ENCODE measurements at regions not wholly inside any gene's neighbourhood (a gene's known extent, or its start where the extent isn't known, plus 50 kb on each side); places are given as distances from the start of the nearest gene placed in this dataset.
"Not testable (repeated sequence)": the region's sequence is repeated elsewhere in the genome, so short reads cannot be mapped to it uniquely, and the experiment has no call there.

DNA sequence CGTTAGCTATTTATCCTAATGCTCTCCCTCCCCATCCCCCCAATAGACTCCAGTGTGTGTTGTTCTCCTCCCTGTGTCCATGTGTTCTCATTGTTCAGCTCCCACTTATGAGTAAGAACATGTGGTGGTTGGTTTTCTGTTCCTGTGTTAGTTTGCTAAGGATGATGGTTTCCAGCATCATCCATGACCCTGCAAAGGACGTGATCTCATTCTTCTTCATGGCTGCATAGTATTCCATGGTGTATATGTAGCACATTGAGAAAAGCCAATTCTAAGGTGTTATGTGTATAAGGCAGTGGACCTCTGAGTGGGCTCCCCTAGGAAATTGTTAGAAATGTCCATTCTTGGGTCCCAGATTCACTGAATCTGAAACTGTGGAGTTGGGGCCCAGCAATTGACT, 103.1 kb upstream of the MYO10 start:
- Histone ChIP-seq H3K4me3 (ENCODE audit: low read length) (no peak overlapping the region), H3K4me1 (ENCODE audit: control insufficient read depth, low read depth, low read length) (no peaks in the 10 kb centered on the region), H3K36me3 (ENCODE audit: control insufficient read depth, low read depth, low read length) (no peaks in the 10 kb centered on the region), H3K9me3 (ENCODE audit: control insufficient read depth, low read depth, low read length) (no peaks in the 10 kb centered on the region), H3K27me3 (ENCODE audit: control insufficient read depth, insufficient read depth, low read length) (no peaks in the 10 kb centered on the region), H3K27ac (ENCODE audit: low read length) (no peak overlapping the region), H3K9ac (ENCODE audit: low read length) (no peak overlapping the region)

DNA sequence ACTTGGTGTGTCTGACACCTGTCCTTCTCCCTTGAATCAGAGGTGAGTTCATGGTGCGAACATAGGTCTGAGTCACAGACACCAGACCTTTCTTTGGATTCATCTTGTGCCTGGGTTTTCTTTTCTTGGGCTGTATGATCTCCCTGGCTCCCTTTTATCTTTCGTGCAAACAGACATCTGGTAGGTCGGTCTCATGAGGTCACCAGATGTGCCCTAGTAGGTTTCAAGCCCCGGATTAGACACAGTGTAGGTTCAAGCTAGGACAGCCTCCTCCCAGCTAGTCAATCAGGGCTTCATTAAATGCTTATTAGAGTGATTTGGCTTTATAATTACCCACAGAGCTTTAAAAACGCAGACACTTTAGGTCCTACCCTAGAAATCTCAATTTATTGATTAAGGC, 106.0 kb upstream of the MYO10 start:
- H3K9ac ChIP-seq (ENCODE audit: low read length) = no peak overlapping the region
- no peak overlapping the region for H3K27ac ChIP-seq (ENCODE audit: low read length)
- no peaks in the 10 kb centered on the region for H3K9me3 ChIP-seq (ENCODE audit: control insufficient read depth, low read depth, low read length)
- H3K27me3 ChIP-seq (ENCODE audit: control insufficient read depth, insufficient read depth, low read length) = no peaks in the 10 kb centered on the region
- no peak overlapping the region for H3K4me3 ChIP-seq (ENCODE audit: low read length)
- no peaks in the 10 kb centered on the region for H3K36me3 ChIP-seq (ENCODE audit: control insufficient read depth, low read depth, low read length)
- H3K4me1 ChIP-seq (ENCODE audit: control insufficient read depth, low read depth, low read length) = no peaks in the 10 kb centered on the region

DNA sequence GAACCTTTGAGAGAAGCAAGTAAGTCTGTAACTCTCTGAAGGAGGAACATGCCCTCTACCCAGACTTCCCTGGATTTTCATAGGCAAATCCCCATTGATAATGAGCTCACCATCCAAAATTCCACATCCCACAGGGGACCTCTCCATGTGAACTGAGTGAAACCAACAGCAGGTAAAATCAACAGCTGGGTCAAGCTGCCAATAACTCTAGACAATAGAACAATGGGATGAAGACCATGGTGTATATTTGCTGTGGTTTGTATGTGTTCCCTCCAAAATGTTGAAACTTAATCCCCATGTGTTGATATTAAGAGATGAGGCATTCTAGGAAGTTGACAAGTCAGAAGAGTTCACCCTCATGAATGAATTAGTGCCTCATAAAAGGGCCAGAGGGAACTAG, 110.2 kb upstream of the MYO10 start:
- Histone ChIP-seq H3K36me3 (ENCODE audit: control insufficient read depth, low read depth, low read length) (no peaks in the 10 kb centered on the region), H3K4me3 (ENCODE audit: low read length) (no peak overlapping the region), H3K27me3 (ENCODE audit: control insufficient read depth, insufficient read depth, low read length) (no peaks in the 10 kb centered on the region)

DNA sequence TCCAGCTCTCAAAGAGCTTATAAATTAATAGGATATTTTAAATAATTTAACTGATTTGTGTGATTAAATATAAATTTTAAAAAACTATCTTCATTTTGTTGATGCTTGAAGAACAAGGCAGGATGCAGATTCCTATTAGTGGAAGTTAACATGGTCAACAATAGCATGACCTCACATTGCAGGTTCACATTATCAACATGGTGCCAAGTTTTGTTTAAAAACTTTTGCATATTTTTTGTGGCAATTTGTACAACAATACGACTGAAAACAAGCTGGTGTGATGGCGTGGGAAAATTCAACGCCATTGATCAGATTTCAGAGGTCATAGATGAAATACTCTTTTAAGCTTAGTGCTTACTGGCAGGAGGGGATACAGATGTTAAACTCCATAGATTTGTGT, 114.1 kb upstream of the MYO10 start:
- H3K4me1 ChIP-seq (ENCODE audit: control insufficient read depth, low read depth, low read length) = no peaks in the 10 kb centered on the region
- no peak overlapping the region for H3K4me3 ChIP-seq (ENCODE audit: low read length)
- no peak overlapping the region for H3K9ac ChIP-seq (ENCODE audit: low read length)
- no peaks in the 10 kb centered on the region for H3K27me3 ChIP-seq (ENCODE audit: control insufficient read depth, insufficient read depth, low read length)
- H3K9me3 ChIP-seq (ENCODE audit: control insufficient read depth, low read depth, low read length) = no peaks in the 10 kb centered on the region
- H3K27ac ChIP-seq (ENCODE audit: low read length) = no peak overlapping the region
- no peaks in the 10 kb centered on the region for H3K36me3 ChIP-seq (ENCODE audit: control insufficient read depth, low read depth, low read length)

More for the DNA sequence above, 110.2 kb upstream of the MYO10 start:
- H3K9ac ChIP-seq (ENCODE audit: low read length) = no peak overlapping the region
- no peaks in the 10 kb centered on the region for H3K9me3 ChIP-seq (ENCODE audit: control insufficient read depth, low read depth, low read length)
- no peak overlapping the region for H3K27ac ChIP-seq (ENCODE audit: low read length)
- H3K4me1 ChIP-seq (ENCODE audit: control insufficient read depth, low read depth, low read length) = no peaks in the 10 kb centered on the region

DNA sequence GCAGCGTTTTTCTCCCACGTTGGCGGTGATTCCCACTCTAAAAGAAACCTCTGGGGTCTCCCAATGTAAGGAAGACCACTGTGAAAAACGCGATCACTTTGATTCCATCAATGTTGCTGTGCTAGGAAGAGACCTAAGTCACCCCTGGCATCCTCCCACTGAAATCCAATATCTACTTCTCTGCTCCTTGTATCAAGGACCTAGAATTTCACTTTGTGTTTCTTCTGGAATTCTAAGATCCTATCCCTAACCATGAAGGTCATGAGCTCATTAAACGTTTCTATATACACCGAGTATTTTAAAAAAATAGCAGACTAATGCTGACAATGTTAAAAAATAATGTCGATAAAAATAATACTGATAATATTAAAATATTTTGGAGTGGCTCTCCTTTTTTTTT, 118.8 kb upstream of the MYO10 start:
- no peaks in the 10 kb centered on the region for H3K36me3 ChIP-seq (ENCODE audit: control insufficient read depth, low read depth, low read length)
- no peaks in the 10 kb centered on the region for H3K27me3 ChIP-seq (ENCODE audit: control insufficient read depth, insufficient read depth, low read length)
- H3K4me1 ChIP-seq (ENCODE audit: control insufficient read depth, low read depth, low read length) = peaks cover 5% of the 10 kb centered on the region
- no peak overlapping the region for H3K4me3 ChIP-seq (ENCODE audit: low read length)
- H3K9ac ChIP-seq (ENCODE audit: low read length) = no peak overlapping the region
- H3K9me3 ChIP-seq (ENCODE audit: control insufficient read depth, low read depth, low read length) = no peaks in the 10 kb centered on the region
- H3K27ac ChIP-seq (ENCODE audit: low read length) = no peak overlapping the region

DNA sequence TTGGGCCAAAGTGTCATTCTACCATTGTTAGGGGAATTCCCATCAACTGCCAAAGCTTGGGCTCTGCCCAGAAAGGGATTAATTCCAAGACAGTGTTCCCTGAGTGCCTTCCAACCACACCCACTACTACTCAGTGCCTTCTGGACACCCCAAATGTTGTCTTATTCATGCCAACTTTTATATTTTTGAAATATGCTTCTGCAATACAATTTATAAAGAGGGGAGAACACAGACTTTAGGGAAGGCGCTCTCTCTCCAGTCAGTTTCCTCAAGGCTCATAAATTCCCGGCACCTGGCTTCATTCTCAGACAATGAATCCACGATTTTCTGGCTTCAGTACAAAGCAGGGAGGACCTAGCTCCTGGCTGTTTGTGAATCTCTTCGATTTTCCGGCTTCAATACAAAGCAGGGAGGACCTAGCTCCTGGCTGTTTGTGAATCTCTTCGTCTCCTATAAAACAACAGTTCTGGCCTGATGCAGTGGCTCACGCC, 120.1 kb upstream of the MYO10 start:
- Histone ChIP-seq H3K27ac (ENCODE audit: low read length) (no peak overlapping the region), H3K4me3 (ENCODE audit: low read length) (no peak overlapping the region), H3K4me1 (ENCODE audit: control insufficient read depth, low read depth, low read length) (peaks cover 5% of the 10 kb centered on the region), H3K27me3 (ENCODE audit: control insufficient read depth, insufficient read depth, low read length) (no peaks in the 10 kb centered on the region), H3K9me3 (ENCODE audit: control insufficient read depth, low read depth, low read length) (no peaks in the 10 kb centered on the region), H3K9ac (ENCODE audit: low read length) (no peak overlapping the region), H3K36me3 (ENCODE audit: control insufficient read depth, low read depth, low read length) (no peaks in the 10 kb centered on the region)

DNA sequence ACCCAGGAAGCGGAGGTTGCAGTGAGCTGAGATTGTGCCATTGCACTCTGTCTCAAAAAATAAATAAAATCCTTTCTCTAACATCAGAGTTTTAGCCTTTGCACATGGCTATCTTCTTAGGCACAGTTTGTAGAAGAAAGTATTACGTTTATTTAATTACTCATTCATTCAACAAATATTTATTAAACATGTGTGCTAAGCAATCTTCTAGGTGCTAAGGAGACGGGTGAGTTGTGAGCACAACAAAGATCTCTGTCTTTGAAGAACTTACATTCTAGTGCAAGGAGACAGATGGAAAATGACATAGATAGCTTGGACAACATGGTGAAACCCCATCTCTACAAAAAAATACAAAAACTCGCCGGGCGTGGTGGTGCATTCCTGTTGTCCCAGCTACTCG, 122.3 kb upstream of the MYO10 start:
- no peaks in the 10 kb centered on the region for H3K36me3 ChIP-seq (ENCODE audit: control insufficient read depth, low read depth, low read length)
- H3K9ac ChIP-seq (ENCODE audit: low read length) = no peak overlapping the region
- H3K4me3 ChIP-seq (ENCODE audit: low read length) = no peak overlapping the region
- H3K9me3 ChIP-seq (ENCODE audit: control insufficient read depth, low read depth, low read length) = no peaks in the 10 kb centered on the region
- peaks cover 5% of the 10 kb centered on the region for H3K4me1 ChIP-seq (ENCODE audit: control insufficient read depth, low read depth, low read length)
- no peaks in the 10 kb centered on the region for H3K27me3 ChIP-seq (ENCODE audit: control insufficient read depth, insufficient read depth, low read length)
- H3K27ac ChIP-seq (ENCODE audit: low read length) = no peak overlapping the region

DNA sequence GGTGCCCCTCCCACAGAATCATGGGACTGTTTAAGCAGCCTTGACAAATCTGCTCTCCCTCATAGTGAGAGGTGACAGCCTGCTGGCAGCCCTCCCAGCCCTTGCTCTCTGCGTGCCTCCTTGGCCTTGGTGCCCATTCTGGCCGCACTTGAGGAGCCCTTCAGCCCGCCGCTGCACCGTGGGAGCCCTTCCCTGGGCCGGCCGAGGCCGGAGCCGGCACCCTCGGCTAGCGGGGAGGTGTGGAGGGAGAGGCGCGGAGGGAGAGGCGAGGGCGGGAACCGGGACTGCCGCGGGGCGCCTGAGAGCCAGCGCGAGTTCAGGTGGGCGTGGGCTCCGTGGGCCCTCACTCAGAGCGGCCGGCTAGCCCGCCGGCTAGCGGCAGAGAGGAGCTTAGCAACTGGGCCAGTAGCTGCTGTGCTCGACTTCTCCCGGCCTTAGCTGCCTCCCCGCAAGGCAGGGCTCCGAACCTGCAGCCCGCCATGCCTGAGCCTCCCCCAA, 125.9 kb upstream of the MYO10 start:
- no peak overlapping the region for H3K4me3 ChIP-seq (ENCODE audit: low read length)

DNA sequence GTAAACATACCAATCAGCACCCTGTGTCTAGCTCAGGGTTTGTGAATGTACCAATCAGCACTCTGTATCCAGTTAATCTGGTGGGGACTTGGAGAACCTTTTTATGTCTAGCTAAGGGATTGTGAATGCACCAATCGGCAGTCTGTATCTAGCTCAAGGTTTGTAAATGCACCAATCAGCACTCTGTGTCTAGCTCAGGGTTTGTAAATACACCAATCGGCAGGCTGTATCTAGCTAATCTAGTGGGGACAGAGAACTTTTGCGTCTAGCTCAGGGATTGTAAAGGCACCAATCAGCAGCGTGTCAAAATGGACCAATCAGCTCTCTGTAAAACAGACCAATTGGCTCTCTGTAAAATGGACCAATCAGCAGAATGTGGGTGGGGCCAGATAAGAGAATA, 126.7 kb upstream of the MYO10 start:
- not testable (repeated sequence) for H3K4me1 ChIP-seq (ENCODE audit: control insufficient read depth, low read depth, low read length); H3K36me3 ChIP-seq (ENCODE audit: control insufficient read depth, low read depth, low read length)

More for the DNA sequence above, 125.9 kb upstream of the MYO10 start:
- no peaks in the 10 kb centered on the region for H3K36me3 ChIP-seq (ENCODE audit: control insufficient read depth, low read depth, low read length)
- no peaks in the 10 kb centered on the region for H3K27me3 ChIP-seq (ENCODE audit: control insufficient read depth, insufficient read depth, low read length)
- H3K4me1 ChIP-seq (ENCODE audit: control insufficient read depth, low read depth, low read length) = peaks cover 5% of the 10 kb centered on the region
- H3K27ac ChIP-seq (ENCODE audit: low read length) = no peak overlapping the region
- H3K9me3 ChIP-seq (ENCODE audit: control insufficient read depth, low read depth, low read length) = no peaks in the 10 kb centered on the region
- no peak overlapping the region for H3K9ac ChIP-seq (ENCODE audit: low read length)

DNA sequence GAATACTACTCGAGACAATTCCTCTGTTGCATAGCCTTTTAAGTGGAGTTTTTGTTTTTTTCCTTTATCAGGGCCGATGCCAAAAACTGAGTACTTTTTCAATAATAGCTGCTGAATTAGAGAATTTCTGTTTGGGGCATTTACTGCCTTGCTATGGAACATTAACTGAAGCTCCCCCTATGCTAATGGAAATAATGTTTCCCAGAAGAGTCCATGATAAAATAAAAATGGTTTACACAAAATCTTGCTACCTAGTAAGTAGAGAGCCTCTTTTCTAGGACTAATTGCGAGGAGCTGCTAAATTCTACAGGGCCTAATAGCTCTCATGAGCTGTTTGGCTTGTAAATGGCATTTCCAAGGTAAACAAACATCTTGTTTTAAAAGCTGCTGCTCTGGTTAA, 128.2 kb upstream of the MYO10 start:
- Histone ChIP-seq H3K27ac (ENCODE audit: low read length) (no peak overlapping the region), H3K4me1 (ENCODE audit: control insufficient read depth, low read depth, low read length) (peaks cover 4% of the 10 kb centered on the region), H3K27me3 (ENCODE audit: control insufficient read depth, insufficient read depth, low read length) (no peaks in the 10 kb centered on the region), H3K36me3 (ENCODE audit: control insufficient read depth, low read depth, low read length) (no peaks in the 10 kb centered on the region), H3K4me3 (ENCODE audit: low read length) (no peak overlapping the region), H3K9ac (ENCODE audit: low read length) (no peak overlapping the region), H3K9me3 (ENCODE audit: control insufficient read depth, low read depth, low read length) (no peaks in the 10 kb centered on the region)

More for the DNA sequence above, 126.7 kb upstream of the MYO10 start:
- H3K27me3 ChIP-seq (ENCODE audit: control insufficient read depth, insufficient read depth, low read length); H3K27ac ChIP-seq (ENCODE audit: low read length); H3K4me3 ChIP-seq (ENCODE audit: low read length); H3K9me3 ChIP-seq (ENCODE audit: control insufficient read depth, low read depth, low read length); H3K9ac ChIP-seq (ENCODE audit: low read length): not testable (repeated sequence)

DNA sequence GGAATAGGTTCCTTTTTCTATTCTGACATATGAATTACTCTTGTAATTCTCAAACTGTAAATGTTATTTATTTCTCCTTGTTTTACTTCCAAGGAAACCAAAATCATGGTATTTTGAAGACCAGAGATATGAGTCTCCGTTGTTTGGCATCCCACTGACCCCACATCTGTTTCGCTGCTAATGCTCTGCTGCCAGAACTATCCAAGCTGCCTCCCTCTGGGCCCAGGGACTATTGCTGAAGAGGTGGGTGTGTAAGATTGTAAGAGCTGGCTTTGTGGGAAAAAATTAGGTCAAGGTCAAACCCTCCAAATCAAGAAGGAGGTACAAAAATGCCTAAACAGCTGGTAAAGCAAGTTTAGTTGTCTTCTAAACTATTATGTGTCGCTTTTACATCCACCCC, 129.4 kb upstream of the MYO10 start:
- no peak overlapping the region for H3K27ac ChIP-seq (ENCODE audit: low read length)
- no peaks in the 10 kb centered on the region for H3K36me3 ChIP-seq (ENCODE audit: control insufficient read depth, low read depth, low read length)
- H3K4me1 ChIP-seq (ENCODE audit: control insufficient read depth, low read depth, low read length) = peaks cover 4% of the 10 kb centered on the region
- H3K4me3 ChIP-seq (ENCODE audit: low read length) = no peak overlapping the region
- no peaks in the 10 kb centered on the region for H3K27me3 ChIP-seq (ENCODE audit: control insufficient read depth, insufficient read depth, low read length)
- no peaks in the 10 kb centered on the region for H3K9me3 ChIP-seq (ENCODE audit: control insufficient read depth, low read depth, low read length)
- no peak overlapping the region for H3K9ac ChIP-seq (ENCODE audit: low read length)

DNA sequence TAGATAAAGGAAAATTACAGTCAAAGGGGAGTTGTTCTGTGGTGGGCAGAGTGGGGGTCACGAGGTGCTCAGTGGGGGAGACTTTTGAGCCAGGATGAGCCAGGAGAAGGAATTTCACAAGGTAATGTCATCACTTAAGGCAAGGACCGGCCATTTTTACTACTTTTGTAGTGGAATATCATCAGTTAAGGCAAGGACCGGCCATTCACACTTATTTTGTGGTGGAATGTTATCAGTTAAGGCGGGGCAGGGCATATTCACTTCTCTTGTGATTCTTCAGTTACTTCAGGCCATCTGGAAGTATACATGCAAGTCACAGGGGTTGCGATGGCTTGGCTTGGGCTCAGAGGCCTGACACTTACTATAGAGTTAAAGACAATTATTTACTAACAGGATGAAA, 129.9 kb upstream of the MYO10 start:
- not testable (repeated sequence) for H3K36me3 ChIP-seq (ENCODE audit: control insufficient read depth, low read depth, low read length); H3K27ac ChIP-seq (ENCODE audit: low read length); H3K4me3 ChIP-seq (ENCODE audit: low read length); H3K27me3 ChIP-seq (ENCODE audit: control insufficient read depth, insufficient read depth, low read length); H3K4me1 ChIP-seq (ENCODE audit: control insufficient read depth, low read depth, low read length); H3K9me3 ChIP-seq (ENCODE audit: control insufficient read depth, low read depth, low read length); H3K9ac ChIP-seq (ENCODE audit: low read length)

Data from iPS-18a (cell line).